Astrocyte (in vitro differentiated cells and primary cell): ENCODE measurements at regions not wholly inside any gene's neighbourhood (a gene's known extent, or its start where the extent isn't known, plus 50 kb on each side); places are given as distances from the start of the nearest gene placed in this dataset.

Experiments
- CTCF ChIP-seq: IDR thresholded peaks from 2 replicates; pipeline ENCODE4 v1.5.1; 2011; ENCODE audit warnings: low read depth, mild to moderate bottlenecking, inconsistent platforms, low read length, moderate library complexity; ENCODE audit not compliant: insufficient read depth
- EZH2 ChIP-seq: IDR thresholded peaks from 2 replicates; pipeline ENCODE4 v1.6.1; 2012; ENCODE audit warnings: mild to moderate bottlenecking, low read length, inconsistent platforms; ENCODE audit not compliant: insufficient read depth

DNA sequence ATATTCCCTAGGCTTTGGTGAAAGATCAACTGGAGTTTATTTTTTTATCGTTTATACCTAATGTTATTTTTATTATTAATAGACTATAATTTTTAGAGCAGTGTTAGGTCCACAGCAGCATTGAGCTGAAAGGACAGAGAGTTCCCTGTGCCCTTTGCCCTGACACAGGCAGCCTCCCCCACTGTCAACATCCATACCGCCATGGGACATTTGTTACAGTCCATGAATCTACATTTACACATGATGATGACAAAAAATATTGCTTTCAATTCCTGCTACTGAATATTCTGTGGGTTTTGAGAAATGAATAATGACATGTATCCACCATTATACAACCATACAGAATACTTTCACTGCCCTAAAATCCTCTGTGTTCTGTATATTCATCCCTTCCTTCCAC lies 1297.5 kb upstream of the SORCS1 start:
- TF ChIP-seq CTCF (no peak), EZH2 (no peak)
